ENCODE measurements at regions not wholly inside any gene's neighbourhood (a gene's known extent, or its start where the extent isn't known, plus 50 kb on each side); places are given as distances from the start of the nearest gene placed in this dataset.

DNA sequence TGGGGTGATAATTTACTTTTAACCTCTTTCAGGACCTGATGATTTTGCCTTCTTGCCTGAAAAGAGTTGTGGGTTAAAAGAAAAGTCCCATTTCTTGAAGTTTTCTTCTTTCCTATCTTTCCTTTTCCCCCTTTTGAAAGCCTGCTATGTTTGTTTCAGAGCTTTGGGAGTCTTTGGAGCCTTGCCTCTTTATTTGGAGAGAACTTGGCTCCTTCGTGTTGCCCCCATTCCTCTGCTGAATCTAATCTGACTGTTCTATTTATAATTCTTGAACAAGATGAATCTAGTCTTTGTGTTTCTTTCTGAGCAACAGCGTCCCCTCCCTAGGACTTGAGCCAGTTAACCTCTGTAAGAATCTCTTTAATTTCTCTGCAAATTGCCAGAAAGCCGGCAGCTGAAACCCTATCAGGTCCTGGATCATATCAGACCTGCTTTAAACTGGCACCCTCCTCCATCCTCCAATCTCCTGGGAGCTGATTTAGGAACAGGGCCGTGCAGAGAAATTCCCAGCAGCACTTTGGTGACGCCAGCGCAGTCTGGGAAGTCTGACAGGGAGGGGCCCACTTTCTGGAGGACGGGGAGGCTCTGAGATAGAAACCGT, 289.1 kb upstream of the SORL1-AS1 start:
- no peak for TF ChIP-seq EZH2 (IDR thresholded peaks at IDR 0.05; ENCODE audit: insufficient read depth, poor library complexity, severe bottlenecking)
- TF ChIP-seq EZH2phosphoT487 (IDR thresholded peaks at IDR 0.05; ENCODE audit: insufficient read depth, low read depth): no peak

Data from GM23248 (cell line).